Large intestine (tissue), 3 donors: ENCODE measurements at regions not wholly inside any gene's neighbourhood (a gene's known extent, or its start where the extent isn't known, plus 50 kb on each side); places are given as distances from the start of the nearest gene placed in this dataset.

ENCODE experiments used
- DNase-seq, 2 donors: peaks; one replicate each; pipeline versions ENCODE4 v3.0.0 to v3.0.0-alpha.2; 2013
- H3K27ac ChIP-seq: one replicate; pipeline ENCODE4 v1.5.1; 2013; ENCODE audit warnings: low read length
- H3K27me3 ChIP-seq: 2 replicates; pipeline ENCODE4 v1.6.1; 2013; ENCODE audit warnings: low read length; ENCODE audit not compliant: control insufficient read depth, insufficient read depth
- H3K36me3 ChIP-seq: 2 replicates; pipeline ENCODE4 v1.6.1; 2013; ENCODE audit warnings: low read length; ENCODE audit not compliant: control insufficient read depth, insufficient read depth
- H3K4me1 ChIP-seq: one replicate; pipeline ENCODE4 v1.6.1; 2013; ENCODE audit warnings: low read length; ENCODE audit not compliant: control insufficient read depth, insufficient read depth
- H3K4me3 ChIP-seq: one replicate; pipeline ENCODE4 v1.5.1; 2013; ENCODE audit warnings: low read length
- H3K9me3 ChIP-seq: one replicate; pipeline ENCODE4 v1.6.1; 2013; ENCODE audit warnings: mild to moderate bottlenecking, low read depth, low read length, moderate library complexity; ENCODE audit not compliant: control insufficient read depth
- WGBS: methylation state at CpG from one replicate; pipeline ENCODE4 v1.1.5; 2013; ENCODE audit warnings: low lambda C conversion rate; ENCODE audit not compliant: insufficient coverage; 5-methylcytosine and 5-hydroxymethylcytosine counted together

- no peak overlapping the region for H3K4me3 ChIP-seq
- no peaks in the 10 kb centered on the region for H3K36me3 ChIP-seq
- no peaks in the 10 kb centered on the region for H3K27me3 ChIP-seq
- no peaks in the 10 kb centered on the region for H3K4me1 ChIP-seq
- DNase-seq, result no peak
- WGBS, result no CpG with 5 or more reads among the region's 5 CpGs
- no peaks in the 10 kb centered on the region for H3K9me3 ChIP-seq
- H3K27ac ChIP-seq, result no peak overlapping the region
Measured at GRCh38 chr14:101009531-101009930, 106.0 kb upstream of the RTL1 start.

GRCh38 chr14:101010293-101010692 lies 106.8 kb upstream of the RTL1 start:
- WGBS, result 90% methylated on average over 2 of the region's 6 CpGs
- H3K27ac ChIP-seq, result no peak overlapping the region
- no peaks in the 10 kb centered on the region for H3K4me1 ChIP-seq
- no peak for DNase-seq
- no peaks in the 10 kb centered on the region for H3K36me3 ChIP-seq
- no peak overlapping the region for H3K4me3 ChIP-seq
- no peaks in the 10 kb centered on the region for H3K27me3 ChIP-seq
- no peaks in the 10 kb centered on the region for H3K9me3 ChIP-seq

GRCh38 chr14:101010835-101011234 lies 107.3 kb upstream of the RTL1 start:
- no peak overlapping the region for H3K27ac ChIP-seq
- DNase-seq, result no peak
- no peaks in the 10 kb centered on the region for H3K36me3 ChIP-seq
- WGBS, result 60% methylated on average over 1 of the region's 2 CpGs
- no peaks in the 10 kb centered on the region for H3K27me3 ChIP-seq
- H3K4me1 ChIP-seq, result no peaks in the 10 kb centered on the region
- no peaks in the 10 kb centered on the region for H3K9me3 ChIP-seq
- no peak overlapping the region for H3K4me3 ChIP-seq

- WGBS, result no CpG with 5 or more reads among the region's 1 CpG
- DNase-seq, result no peak
- no peaks in the 10 kb centered on the region for H3K4me1 ChIP-seq
- H3K36me3 ChIP-seq, result no peaks in the 10 kb centered on the region
- H3K27me3 ChIP-seq, result no peaks in the 10 kb centered on the region
- no peak overlapping the region for H3K4me3 ChIP-seq
- H3K9me3 ChIP-seq, result peaks cover 11% of the 10 kb centered on the region
- H3K27ac ChIP-seq, result no peak overlapping the region
Measured at GRCh38 chr14:101017209-101017608, 113.7 kb upstream of the RTL1 start.

- H3K27me3 ChIP-seq, result no peaks in the 10 kb centered on the region
- WGBS, result 92% methylated on average over 4 of the region's 13 CpGs
- no peaks in the 10 kb centered on the region for H3K36me3 ChIP-seq
- H3K4me1 ChIP-seq, result no peaks in the 10 kb centered on the region
- peaks cover 11% of the 10 kb centered on the region for H3K9me3 ChIP-seq
- H3K27ac ChIP-seq, result no peak overlapping the region
- H3K4me3 ChIP-seq, result no peak overlapping the region
- no peak for DNase-seq
Measured at GRCh38 chr14:101017806-101018560, 114.5 kb upstream of the RTL1 start.

- Histone ChIP-seq H3K36me3 (no peaks in the 10 kb centered on the region), H3K9me3 (peaks cover 11% of the 10 kb centered on the region), H3K4me3 (no peak overlapping the region), H3K27me3 (no peaks in the 10 kb centered on the region), H3K4me1 (no peaks in the 10 kb centered on the region), H3K27ac (no peak overlapping the region)
- DNase-seq, result no peak
- WGBS, result no CpG with 5 or more reads among the region's 13 CpGs
Measured at GRCh38 chr14:101018561-101019290, 115.2 kb upstream of the RTL1 start.

- no peak overlapping the region for H3K4me3 ChIP-seq
- no peaks in the 10 kb centered on the region for H3K36me3 ChIP-seq
- no peak overlapping the region for H3K27ac ChIP-seq
- H3K9me3 ChIP-seq, result peaks cover 11% of the 10 kb centered on the region
- no peak for DNase-seq
- H3K27me3 ChIP-seq, result no peaks in the 10 kb centered on the region
- H3K4me1 ChIP-seq, result no peaks in the 10 kb centered on the region
- WGBS, result no CpG with 5 or more reads among the region's 2 CpGs
Measured at GRCh38 chr14:101019541-101019940, 116.0 kb upstream of the RTL1 start.

GRCh38 chr14:101019990-101020710 lies 116.6 kb upstream of the RTL1 start:
- DNase-seq, result no peak
- peaks cover 11% of the 10 kb centered on the region for H3K9me3 ChIP-seq
- 71% methylated on average over 2 of the region's 8 CpGs for WGBS
- H3K4me1 ChIP-seq, result no peaks in the 10 kb centered on the region
- no peaks in the 10 kb centered on the region for H3K36me3 ChIP-seq
- H3K4me3 ChIP-seq, result no peak overlapping the region
- H3K27ac ChIP-seq, result no peak overlapping the region
- H3K27me3 ChIP-seq, result no peaks in the 10 kb centered on the region

- no peak overlapping the region for H3K27ac ChIP-seq
- no peak overlapping the region for H3K4me3 ChIP-seq
- DNase-seq, result peak in 1 of 2 donors; percentile 9
- peaks cover 11% of the 10 kb centered on the region for H3K9me3 ChIP-seq
- no peaks in the 10 kb centered on the region for H3K36me3 ChIP-seq
- H3K27me3 ChIP-seq, result no peaks in the 10 kb centered on the region
- 60% methylated on average over 2 of the region's 7 CpGs for WGBS
- H3K4me1 ChIP-seq, result no peaks in the 10 kb centered on the region
Measured at GRCh38 chr14:101020834-101021370, 117.4 kb upstream of the RTL1 start.

- H3K4me3 ChIP-seq, result no peak overlapping the region
- H3K27me3 ChIP-seq, result no peaks in the 10 kb centered on the region
- DNase-seq, result no peak
- no peak overlapping the region for H3K27ac ChIP-seq
- no peaks in the 10 kb centered on the region for H3K4me1 ChIP-seq
- no peaks in the 10 kb centered on the region for H3K36me3 ChIP-seq
- H3K9me3 ChIP-seq, result peaks cover 11% of the 10 kb centered on the region
- no CpG with 5 or more reads among the region's 8 CpGs for WGBS
Measured at GRCh38 chr14:101022121-101022520, 118.6 kb upstream of the RTL1 start.
